Muscle of leg (tissue), 3 donors: ENCODE measurements at regions not wholly inside any gene's neighbourhood (a gene's known extent, or its start where the extent isn't known, plus 50 kb on each side); places are given as distances from the start of the nearest gene placed in this dataset.

Source experiments
- DNase-seq: peaks from one replicate; pipeline ENCODE4 v3.0.0; 2013
- H3K27ac ChIP-seq: one replicate; pipeline ENCODE4 v1.5.1; 2013; ENCODE audit warnings: mild to moderate bottlenecking, low read length, control low read depth
- H3K27me3 ChIP-seq: one replicate; pipeline ENCODE4 v1.6.1; 2013; ENCODE audit warnings: low read length; ENCODE audit not compliant: control insufficient read depth, insufficient read depth
- H3K36me3 ChIP-seq: one replicate; pipeline ENCODE4 v1.6.1; 2013; ENCODE audit warnings: low read length; ENCODE audit not compliant: control insufficient read depth, insufficient read depth
- H3K4me1 ChIP-seq: one replicate; pipeline ENCODE4 v1.6.1; 2013; ENCODE audit warnings: low read length; ENCODE audit not compliant: control insufficient read depth, insufficient read depth
- H3K4me3 ChIP-seq: one replicate; pipeline ENCODE4 v1.5.1; 2013; ENCODE audit warnings: low read length, control low read depth
- H3K9me3 ChIP-seq: replicated peaks from 2 replicates; pipeline ENCODE4 v1.6.1; 2013; ENCODE audit warnings: low read depth, low read length; ENCODE audit not compliant: control insufficient read depth
- WGBS: methylation state at CpG from one replicate; pipeline ENCODE4 v1.1.5; 2013; ENCODE audit warnings: missing lambda C conversion rate; ENCODE audit not compliant: insufficient coverage; 5-methylcytosine and 5-hydroxymethylcytosine counted together

GRCh38 chr6:138637822-138638221, 135.7 kb upstream of the CCDC28A start:
- Histone ChIP-seq H3K4me1 (no peaks in the 10 kb centered on the region), H3K4me3 (no peak overlapping the region), H3K27ac (no peak overlapping the region), H3K27me3 (no peaks in the 10 kb centered on the region), H3K36me3 (no peaks in the 10 kb centered on the region), H3K9me3 (no peaks in the 10 kb centered on the region)
- no peak for DNase-seq
- no CpG with 5 or more reads among the region's 1 CpG for WGBS

GRCh38 chr6:138638604-138639003, 135.0 kb upstream of the CCDC28A start:
- WGBS = no CpG with 5 or more reads among the region's 3 CpGs
- Histone ChIP-seq H3K4me1 (no peaks in the 10 kb centered on the region), H3K36me3 (no peaks in the 10 kb centered on the region), H3K27ac (no peak overlapping the region), H3K27me3 (no peaks in the 10 kb centered on the region), H3K9me3 (no peaks in the 10 kb centered on the region), H3K4me3 (no peak overlapping the region)
- DNase-seq = peak; percentile 78

- Histone ChIP-seq H3K27me3 (no peaks in the 10 kb centered on the region), H3K27ac (no peak overlapping the region), H3K36me3 (no peaks in the 10 kb centered on the region), H3K4me3 (no peak overlapping the region), H3K4me1 (no peaks in the 10 kb centered on the region), H3K9me3 (no peaks in the 10 kb centered on the region)
- WGBS = no CpG with 5 or more reads among the region's 2 CpGs
- no peak for DNase-seq
Observed at GRCh38 chr6:138640028-138640427, 133.5 kb upstream of the CCDC28A start.

- H3K9me3 ChIP-seq = no peaks in the 10 kb centered on the region
- H3K27me3 ChIP-seq = no peaks in the 10 kb centered on the region
- no CpG with 5 or more reads among the region's 2 CpGs for WGBS
- H3K4me1 ChIP-seq = no peaks in the 10 kb centered on the region
- no peak for DNase-seq
- no peak overlapping the region for H3K4me3 ChIP-seq
- no peak overlapping the region for H3K27ac ChIP-seq
- H3K36me3 ChIP-seq = no peaks in the 10 kb centered on the region
Observed at GRCh38 chr6:138643210-138643609, 130.4 kb upstream of the CCDC28A start.

GRCh38 chr6:138645976-138646640, 127.5 kb upstream of the CCDC28A start:
- Histone ChIP-seq H3K4me3 (no peak overlapping the region), H3K36me3 (no peaks in the 10 kb centered on the region), H3K4me1 (no peaks in the 10 kb centered on the region), H3K9me3 (no peaks in the 10 kb centered on the region), H3K27ac (no peak overlapping the region), H3K27me3 (no peaks in the 10 kb centered on the region)
- no peak for DNase-seq
- no CpG with 5 or more reads among the region's 3 CpGs for WGBS

- H3K9me3 ChIP-seq = no peaks in the 10 kb centered on the region
- peak overlapping the region; percentile 11 for H3K4me3 ChIP-seq
- no peak overlapping the region for H3K27ac ChIP-seq
- no peaks in the 10 kb centered on the region for H3K4me1 ChIP-seq
- WGBS = no CpG with 5 or more reads among the region's 6 CpGs
- H3K36me3 ChIP-seq = no peaks in the 10 kb centered on the region
- no peaks in the 10 kb centered on the region for H3K27me3 ChIP-seq
- DNase-seq = peak; percentile 79
Observed at GRCh38 chr6:138647006-138647405, 126.6 kb upstream of the CCDC28A start.

GRCh38 chr6:138648127-138648526, 125.4 kb upstream of the CCDC28A start:
- no peaks in the 10 kb centered on the region for H3K36me3 ChIP-seq
- WGBS = 93% methylated on average over 3 of the region's 4 CpGs
- H3K4me3 ChIP-seq = no peak overlapping the region
- H3K9me3 ChIP-seq = no peaks in the 10 kb centered on the region
- H3K27me3 ChIP-seq = no peaks in the 10 kb centered on the region
- no peak for DNase-seq
- H3K27ac ChIP-seq = no peak overlapping the region
- H3K4me1 ChIP-seq = no peaks in the 10 kb centered on the region

- WGBS = no CpG with 5 or more reads among the region's 4 CpGs
- H3K27me3 ChIP-seq = no peaks in the 10 kb centered on the region
- no peak for DNase-seq
- H3K36me3 ChIP-seq = no peaks in the 10 kb centered on the region
- no peak overlapping the region for H3K4me3 ChIP-seq
- no peaks in the 10 kb centered on the region for H3K4me1 ChIP-seq
- no peaks in the 10 kb centered on the region for H3K9me3 ChIP-seq
- no peak overlapping the region for H3K27ac ChIP-seq
Observed at GRCh38 chr6:138651491-138651890, 122.1 kb upstream of the CCDC28A start.

GRCh38 chr6:138652824-138653223, 120.7 kb upstream of the CCDC28A start:
- Histone ChIP-seq H3K9me3 (no peaks in the 10 kb centered on the region), H3K4me1 (peaks cover 4% of the 10 kb centered on the region), H3K27ac (no peak overlapping the region), H3K4me3 (no peak overlapping the region), H3K36me3 (no peaks in the 10 kb centered on the region), H3K27me3 (no peaks in the 10 kb centered on the region)
- DNase-seq = no peak
- WGBS = no CpG with 5 or more reads among the region's 1 CpG

- Histone ChIP-seq H3K36me3 (no peaks in the 10 kb centered on the region), H3K27me3 (no peaks in the 10 kb centered on the region), H3K9me3 (no peaks in the 10 kb centered on the region), H3K27ac (no peak overlapping the region), H3K4me3 (no peak overlapping the region), H3K4me1 (peaks cover 4% of the 10 kb centered on the region)
- WGBS = 100% methylated on average over 1 of the region's 6 CpGs
- no peak for DNase-seq
Observed at GRCh38 chr6:138653435-138653834, 120.1 kb upstream of the CCDC28A start.
